ENCODE measurements at regions not wholly inside any gene's neighbourhood (a gene's known extent, or its start where the extent isn't known, plus 50 kb on each side); places are given as distances from the start of the nearest gene placed in this dataset.
"Not testable (repeated sequence)": the region's sequence is repeated elsewhere in the genome, so short reads cannot be mapped to it uniquely, and the experiment has no call there.

- no peak for TF ChIP-seq CTCF (IDR thresholded peaks at IDR 0.05; ENCODE audit: insufficient read depth, low read length, missing control alignments)
- no peak for DNase-seq (ENCODE audit: low read depth, low spot score)
- ChIA-PET POLR2A (no interaction called here), CTCF (no interaction called here)
- H3K4me3 ChIP-seq (ENCODE audit: low read depth, low read length) = no peak overlapping the region
Observed at GRCh38 chr4:133544097-133544496, 395.0 kb downstream of the PCDH10 start.

- no peak for TF ChIP-seq CTCF (IDR thresholded peaks at IDR 0.05; ENCODE audit: insufficient read depth, low read length, missing control alignments)
- CTCF ChIA-PET = no interaction called here
- H3K4me3 ChIP-seq (ENCODE audit: low read depth, low read length) = no peak overlapping the region
- POLR2A ChIA-PET = no interaction called here
- DNase-seq (ENCODE audit: low read depth, low spot score) = no peak
Observed at GRCh38 chr4:133537780-133538281, 388.7 kb downstream of the PCDH10 start.

GRCh38 chr4:133534224-133534623, 385.1 kb downstream of the PCDH10 start:
- CTCF ChIA-PET; POLR2A ChIA-PET; H3K4me3 ChIP-seq (ENCODE audit: low read depth, low read length); DNase-seq (ENCODE audit: low read depth, low spot score): not testable (repeated sequence)

- CTCF ChIA-PET = no interaction called here
Observed at GRCh38 chr4:133524369-133524768, 375.3 kb downstream of the PCDH10 start.

GRCh38 chr4:133513901-133514300, 364.8 kb downstream of the PCDH10 start:
- no peak overlapping the region for H3K4me3 ChIP-seq (ENCODE audit: low read depth, low read length)
- no peak for DNase-seq (ENCODE audit: low read depth, low spot score)
- CTCF ChIA-PET = no interaction called here
- TF ChIP-seq CTCF (IDR thresholded peaks at IDR 0.05; ENCODE audit: insufficient read depth, low read length, missing control alignments) = no peak
- POLR2A ChIA-PET = no interaction called here

More at GRCh38 chr4:133524369-133524768, 375.3 kb downstream of the PCDH10 start:
- no peak for TF ChIP-seq CTCF (IDR thresholded peaks at IDR 0.05; ENCODE audit: insufficient read depth, low read length, missing control alignments)
- no peak for DNase-seq (ENCODE audit: low read depth, low spot score)
- H3K4me3 ChIP-seq (ENCODE audit: low read depth, low read length) = no peak overlapping the region
- POLR2A ChIA-PET = no interaction called here

- no peak for DNase-seq (ENCODE audit: low read depth, low spot score)
- no peak for TF ChIP-seq CTCF (IDR thresholded peaks at IDR 0.05; ENCODE audit: insufficient read depth, low read length, missing control alignments)
- CTCF ChIA-PET = no interaction called here
- POLR2A ChIA-PET = no interaction called here
- H3K4me3 ChIP-seq (ENCODE audit: low read depth, low read length) = no peak overlapping the region
Observed at GRCh38 chr4:133498149-133498548, 349.1 kb downstream of the PCDH10 start.

- no peak overlapping the region for H3K4me3 ChIP-seq (ENCODE audit: low read depth, low read length)
- POLR2A ChIA-PET = no interaction called here
- no peak for DNase-seq (ENCODE audit: low read depth, low spot score)
- TF ChIP-seq CTCF (IDR thresholded peaks at IDR 0.05; ENCODE audit: insufficient read depth, low read length, missing control alignments) = no peak
- CTCF ChIA-PET = no interaction called here
Observed at GRCh38 chr4:133493776-133494175, 344.7 kb downstream of the PCDH10 start.

Measured in AG04449 (cell line).